ENCODE measurements at regions not wholly inside any gene's neighbourhood (a gene's known extent, or its start where the extent isn't known, plus 50 kb on each side); places are given as distances from the start of the nearest gene placed in this dataset.

DNA sequence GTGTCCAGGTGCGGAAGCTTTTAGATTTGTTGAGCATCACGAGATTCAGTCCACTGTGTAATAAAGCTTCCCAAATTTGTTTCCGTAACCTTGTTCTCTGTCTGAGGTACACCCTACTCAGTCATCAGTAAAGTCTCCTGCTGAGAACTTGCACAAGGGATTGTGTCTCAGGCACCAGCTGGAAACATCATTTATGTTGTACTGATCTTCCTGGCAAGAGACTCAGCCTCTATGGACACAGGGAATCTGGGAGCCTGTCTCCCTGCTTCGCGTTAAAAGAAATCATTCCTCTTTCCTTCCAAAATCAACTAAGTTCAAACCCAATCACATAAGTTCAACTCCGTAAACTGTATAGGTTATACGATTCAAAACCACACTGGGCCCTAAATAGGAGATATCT lies 336.8 kb downstream of the GPR37 start:
- TF ChIP-seq CTCF (IDR thresholded peaks at IDR 0.05): no peak
- no peak for TF ChIP-seq POLR2A (IDR thresholded peaks at IDR 0.05)
